ENCODE measurements at regions not wholly inside any gene's neighbourhood (a gene's known extent, or its start where the extent isn't known, plus 50 kb on each side); places are given as distances from the start of the nearest gene placed in this dataset.

DNA sequence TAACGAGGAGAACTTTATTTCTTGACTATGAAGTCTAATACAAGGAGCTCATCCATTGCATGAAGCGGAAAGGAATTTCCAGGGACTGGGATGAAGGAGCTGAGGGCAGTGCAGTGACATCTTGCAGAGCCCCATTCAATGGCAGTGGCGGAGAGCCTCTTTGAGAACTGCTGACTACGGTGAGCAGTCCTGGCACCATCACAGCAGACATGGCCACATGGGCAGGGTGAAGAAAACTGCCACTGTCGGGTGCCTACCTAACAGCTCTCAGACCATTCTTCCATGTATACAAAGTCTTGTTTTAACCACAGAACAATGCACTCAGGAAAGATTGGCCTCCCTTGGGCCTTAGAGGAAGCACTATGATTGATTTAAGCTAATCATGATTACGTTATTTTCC, 506.1 kb upstream of the DCC start:
- intact Hi-C loops (cut with DNase I, micrococcal nuclease) = no loop called here
- TF ChIP-seq CTCF (IDR thresholded peaks at IDR 0.05) = no peak
- CTCF ChIA-PET = no interaction called here
- H3K4me3 ChIP-seq (ENCODE audit: low read length) = no peak overlapping the region
- Mint-ChIP-seq H3K9me3 (peaks cover 2% of the 10 kb centered on the region), H3K27ac (no peak overlapping the region), H3K4me3 (no peak overlapping the region), H3K4me1 (ENCODE audit: low read depth) (no peaks in the 10 kb centered on the region), H3K27me3 (no peaks in the 10 kb centered on the region), H3K36me3 (ENCODE audit: low read depth) (no peaks in the 10 kb centered on the region)
- H3K36me3 ChIP-seq (ENCODE audit: insufficient read depth, low read length) = no peaks in the 10 kb centered on the region
- H3K27me3 ChIP-seq (ENCODE audit: control insufficient read depth in 1 of 2, insufficient read depth in 2 of 2, low read length in 2 of 2) = no peaks in the 10 kb centered on the region
- no peak overlapping the region for H3K27ac ChIP-seq (ENCODE audit: low read depth in 1 of 2, low read length in 2 of 2)
- DNase-seq (no peak), ATAC-seq (ENCODE audit: poor library complexity) (no peak)
- POLR2A ChIA-PET = no interaction called here
- H3K9me3 ChIP-seq (ENCODE audit: control insufficient read depth in 1 of 2, insufficient read depth in 1 of 2, low read length in 2 of 2) = peaks cover 0 to 7% of the 10 kb centered on the region in 2 experiments
- no peaks in the 10 kb centered on the region for H3K4me1 ChIP-seq (ENCODE audit: insufficient read depth, low read length)

GRCh38 chr18:51848702-51849101, 491.3 kb upstream of the DCC start:
- Histone ChIP-seq H3K4me1 (ENCODE audit: insufficient read depth, low read length) (no peaks in the 10 kb centered on the region), H3K27me3 (ENCODE audit: control insufficient read depth in 1 of 2, insufficient read depth in 2 of 2, low read length in 2 of 2) (no peaks in the 10 kb centered on the region), H3K36me3 (ENCODE audit: insufficient read depth, low read length) (no peaks in the 10 kb centered on the region), H3K27ac (ENCODE audit: low read depth in 1 of 2, low read length in 2 of 2) (no peak overlapping the region), H3K4me3 (ENCODE audit: low read length) (no peak overlapping the region), H3K9me3 (ENCODE audit: control insufficient read depth in 1 of 2, insufficient read depth in 1 of 2, low read length in 2 of 2) (peaks cover 1 to 4% of the 10 kb centered on the region in 2 experiments)
- no peaks in the 10 kb centered on the region for H3K4me1 Mint-ChIP-seq (ENCODE audit: low read depth)
- no peak for DNase-seq
- no peak for ATAC-seq (ENCODE audit: poor library complexity)
- intact Hi-C loops (cut with DNase I, micrococcal nuclease) = no loop called here
- H3K36me3 Mint-ChIP-seq (ENCODE audit: low read depth) = no peaks in the 10 kb centered on the region
- no peak for TF ChIP-seq CTCF (IDR thresholded peaks at IDR 0.05)
- H3K4me3 Mint-ChIP-seq = no peak overlapping the region
- CTCF ChIA-PET = no interaction called here
- peaks cover 7% of the 10 kb centered on the region for H3K9me3 Mint-ChIP-seq
- H3K27me3 Mint-ChIP-seq = no peaks in the 10 kb centered on the region
- H3K27ac Mint-ChIP-seq = no peak overlapping the region
- POLR2A ChIA-PET = no interaction called here

DNA sequence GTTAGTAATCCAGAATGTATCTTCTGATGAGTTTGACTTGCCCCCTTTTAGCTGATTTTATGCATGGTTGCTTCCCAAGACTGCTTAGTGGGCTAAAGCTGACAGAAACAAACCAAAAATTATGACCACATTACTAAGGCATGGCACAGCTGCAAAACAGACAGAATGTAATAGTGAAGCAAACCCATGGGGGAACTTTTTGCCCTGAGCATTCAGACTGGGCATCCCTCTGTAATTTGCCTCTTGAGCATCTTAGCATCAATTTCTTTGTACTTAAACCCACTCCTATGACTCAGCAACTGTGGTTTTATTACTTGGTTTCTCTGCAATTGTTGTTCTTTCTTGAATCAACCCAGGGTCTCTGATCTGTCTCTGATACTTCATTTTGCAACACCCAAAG, 487.3 kb upstream of the DCC start:
- Mint-ChIP-seq H3K4me1 (ENCODE audit: low read depth) (no peaks in the 10 kb centered on the region), H3K4me3 (no peak overlapping the region), H3K36me3 (ENCODE audit: low read depth) (no peaks in the 10 kb centered on the region), H3K9me3 (no peaks in the 10 kb centered on the region), H3K27me3 (no peaks in the 10 kb centered on the region), H3K27ac (no peak overlapping the region)
- intact Hi-C loops (cut with DNase I, micrococcal nuclease) = no loop called here
- no peak for DNase-seq
- Histone ChIP-seq H3K27ac (ENCODE audit: low read depth in 1 of 2, low read length in 2 of 2) (no peak overlapping the region), H3K27me3 (ENCODE audit: control insufficient read depth in 1 of 2, insufficient read depth in 2 of 2, low read length in 2 of 2) (no peaks in the 10 kb centered on the region), H3K36me3 (ENCODE audit: insufficient read depth, low read length) (no peaks in the 10 kb centered on the region), H3K9me3 (ENCODE audit: control insufficient read depth in 1 of 2, insufficient read depth in 1 of 2, low read length in 2 of 2) (no peaks in the 10 kb centered on the region), H3K4me1 (ENCODE audit: insufficient read depth, low read length) (no peaks in the 10 kb centered on the region), H3K4me3 (ENCODE audit: low read length) (no peak overlapping the region)
- no peak for TF ChIP-seq CTCF (IDR thresholded peaks at IDR 0.05)
- CTCF ChIA-PET = no interaction called here
- ATAC-seq (ENCODE audit: poor library complexity) = no peak
- POLR2A ChIA-PET = no interaction called here

All from CD4-positive, alpha-beta T cell (primary cell).